PC-3 (cell line): ENCODE measurements at regions not wholly inside any gene's neighbourhood (a gene's known extent, or its start where the extent isn't known, plus 50 kb on each side); places are given as distances from the start of the nearest gene placed in this dataset.

Source experiments
- EZH2 ChIP-seq: fragments of 300-600 bp; sonication (generic); IDR thresholded peaks from one replicate; pipeline ENCODE4 v1.6.1; 2017; ENCODE audit warnings: antibody characterized with exemption, mild to moderate bottlenecking, low read length; ENCODE audit not compliant: unreplicated experiment
- EZH2phosphoT487 ChIP-seq: fragments of 300-600 bp; sonication (generic); IDR thresholded peaks from 2 replicates; pipeline ENCODE4 v1.6.1; 2018; ENCODE audit warnings: mild to moderate bottlenecking, antibody characterized with exemption, low read length, borderline replicate concordance
- TF ChIP-seq, protein P1 (sequence below): fragments of 300-600 bp; sonication (generic); conservative IDR thresholded peaks from 2 replicates; pipeline ENCODE4 v1.5.1; 2017; ENCODE audit warnings: antibody characterized with exemption, low read depth, mild to moderate bottlenecking, low read length

- TF ChIP-seq, protein P1, sequence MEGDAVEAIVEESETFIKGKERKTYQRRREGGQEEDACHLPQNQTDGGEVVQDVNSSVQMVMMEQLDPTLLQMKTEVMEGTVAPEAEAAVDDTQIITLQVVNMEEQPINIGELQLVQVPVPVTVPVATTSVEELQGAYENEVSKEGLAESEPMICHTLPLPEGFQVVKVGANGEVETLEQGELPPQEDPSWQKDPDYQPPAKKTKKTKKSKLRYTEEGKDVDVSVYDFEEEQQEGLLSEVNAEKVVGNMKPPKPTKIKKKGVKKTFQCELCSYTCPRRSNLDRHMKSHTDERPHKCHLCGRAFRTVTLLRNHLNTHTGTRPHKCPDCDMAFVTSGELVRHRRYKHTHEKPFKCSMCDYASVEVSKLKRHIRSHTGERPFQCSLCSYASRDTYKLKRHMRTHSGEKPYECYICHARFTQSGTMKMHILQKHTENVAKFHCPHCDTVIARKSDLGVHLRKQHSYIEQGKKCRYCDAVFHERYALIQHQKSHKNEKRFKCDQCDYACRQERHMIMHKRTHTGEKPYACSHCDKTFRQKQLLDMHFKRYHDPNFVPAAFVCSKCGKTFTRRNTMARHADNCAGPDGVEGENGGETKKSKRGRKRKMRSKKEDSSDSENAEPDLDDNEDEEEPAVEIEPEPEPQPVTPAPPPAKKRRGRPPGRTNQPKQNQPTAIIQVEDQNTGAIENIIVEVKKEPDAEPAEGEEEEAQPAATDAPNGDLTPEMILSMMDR, result no peak
- TF ChIP-seq EZH2 (no peak), EZH2phosphoT487 (no peak)
Observed at GRCh38 chr2:52429740-52430139, 1337.9 kb upstream of the CHAC2 start.
